ENCODE measurements at regions not wholly inside any gene's neighbourhood (a gene's known extent, or its start where the extent isn't known, plus 50 kb on each side); places are given as distances from the start of the nearest gene placed in this dataset.

DNA sequence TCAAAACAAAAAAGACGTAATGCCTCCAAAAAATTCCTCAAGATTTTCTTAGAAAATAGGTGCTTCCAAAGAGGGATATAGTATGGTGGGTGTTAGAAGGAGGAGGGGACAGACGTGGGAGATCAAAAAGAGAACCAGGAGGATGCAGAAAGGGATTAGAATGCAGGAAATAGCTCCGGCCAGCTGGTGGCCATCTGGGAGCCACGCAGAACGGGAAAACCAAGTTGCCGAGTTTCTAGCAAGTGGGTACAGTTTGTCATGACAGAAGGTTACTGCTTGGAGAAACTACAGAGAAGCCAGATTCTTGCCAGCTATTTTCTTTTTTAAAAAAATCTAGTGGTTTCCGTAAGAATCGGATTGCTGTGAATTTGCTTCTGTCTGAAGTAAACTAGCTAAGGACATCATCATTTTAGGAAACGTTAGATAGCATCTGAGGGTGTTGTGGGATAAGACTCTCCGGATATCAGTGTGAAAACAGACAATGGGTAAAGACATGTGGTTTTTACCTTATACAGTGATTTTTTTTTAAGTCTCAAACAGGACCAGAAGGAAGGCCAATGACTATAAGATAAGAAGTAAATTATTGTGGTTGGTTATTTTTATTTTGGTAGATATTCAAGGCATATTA lies 104.9 kb downstream of the HSPH1 start:
- under 1% methylated on average over 10 of the region's 10 CpGs for WGBS (ENCODE audit: insufficient coverage, low coverage, missing lambda C conversion rate)
- H3K4me1 ChIP-seq (replicated peaks in 1 of 2; ENCODE audit: control insufficient read depth in 2 of 2, insufficient read depth in 2 of 2, low read length in 2 of 2): no peaks in the 10 kb centered on the region
- H2AFZ ChIP-seq (ENCODE audit: low read depth, low read length): no peak overlapping the region
- TF ChIP-seq MAFG (tag; conservative IDR thresholded peaks at IDR 0.05) (no peak), DMBX1 (CRISPR knock-in tag; IDR thresholded peaks at IDR 0.05; ENCODE audit: borderline replicate concordance) (no peak), CHD4 (IDR thresholded peaks at IDR 0.05; ENCODE audit: insufficient read depth, insufficient replicate concordance, low read depth, low read length, poor library complexity, severe bottlenecking) (no peak), MAFF (IDR thresholded peaks at IDR 0.05; ENCODE audit: low read length) (no peak), BRD4 (IDR thresholded peaks at IDR 0.05) (no peak), ZNF217 (CRISPR knock-in tag; IDR thresholded peaks at IDR 0.05) (no peak), ATF6 (CRISPR knock-in tag; IDR thresholded peaks at IDR 0.05) (no peak), ATF1 (CRISPR knock-in tag; IDR thresholded peaks at IDR 0.05) (no peak), ATF1 (tag; IDR thresholded peaks at IDR 0.05) (no peak), FOXJ3 (CRISPR knock-in tag; IDR thresholded peaks at IDR 0.05) (no peak), ZFX (CRISPR knock-in tag; IDR thresholded peaks at IDR 0.05) (no peak), NFIC (IDR thresholded peaks at IDR 0.05) (no peak), GTF2F1 (IDR thresholded peaks at IDR 0.05; ENCODE audit: low read depth, low read length) (no peak), ZBTB5 (IDR thresholded peaks at IDR 0.05) (no peak), NRF1 (conservative IDR thresholded peaks at IDR 0.05 in 1 of 2, IDR thresholded peaks at IDR 0.05 in 1 of 2) (no peak), ZNF408 (CRISPR knock-in tag; IDR thresholded peaks at IDR 0.05; ENCODE audit: low read depth) (no peak)
- intact Hi-C loops (cut with micrococcal nuclease) (no loop called here), in situ Hi-C loops (cut with MboI) (no loop called here)
- no peak for ATAC-seq
- FAIRE-seq: no peak
- no peak for DNase-seq (ENCODE audit: extremely low read depth in 1 of 4, low spot score in 3 of 4)
- no peak overlapping the region for H3K4me3 ChIP-seq
- no peaks in the 10 kb centered on the region; a peak in 2 of 5 replicates for H3K27me3 ChIP-seq (ENCODE audit: control insufficient read depth in 2 of 2, insufficient read depth in 2 of 2, low read length in 2 of 2)
- H4K20me1 ChIP-seq (replicated peaks; ENCODE audit: control insufficient read depth, insufficient read depth, low read length): no peaks in the 10 kb centered on the region
- no peaks in the 10 kb centered on the region for H3K36me3 ChIP-seq (ENCODE audit: control insufficient read depth, insufficient read depth, low read length)
- POLR2A ChIA-PET: interaction anchor here (0.7 kb wide), 1 partner anchor 185 kb away, joined by 3 read pairs; no protein-coding TSS in a partner anchor
- H3K9ac ChIP-seq (ENCODE audit: insufficient read depth in 1 of 2, low read depth in 2 of 2, low read length in 2 of 2): no peak overlapping the region
- H3K79me2 ChIP-seq (ENCODE audit: control insufficient read depth, insufficient read depth, low read length): no peaks in the 10 kb centered on the region
- H3K4me2 ChIP-seq (ENCODE audit: insufficient read depth, low read length): no peak overlapping the region
- CTCF ChIA-PET (ENCODE audit: low intra/inter-chr PET ratio): no interaction called here
- H3K27ac ChIP-seq (ENCODE audit: extremely low read depth, low read depth, low read length): no peak overlapping the region
- no TSS peak for BruUV-seq (replicated peaks)
- H3K9me1 ChIP-seq (ENCODE audit: control insufficient read depth, insufficient read depth, low read length): no peaks in the 10 kb centered on the region
- no peaks in the 10 kb centered on the region for H3K9me3 ChIP-seq (replicated peaks; ENCODE audit: control insufficient read depth, insufficient read depth, low read depth, low read length)

All from K562 (cell line).